ENCODE measurements at regions not wholly inside any gene's neighbourhood (a gene's known extent, or its start where the extent isn't known, plus 50 kb on each side); places are given as distances from the start of the nearest gene placed in this dataset.

DNA sequence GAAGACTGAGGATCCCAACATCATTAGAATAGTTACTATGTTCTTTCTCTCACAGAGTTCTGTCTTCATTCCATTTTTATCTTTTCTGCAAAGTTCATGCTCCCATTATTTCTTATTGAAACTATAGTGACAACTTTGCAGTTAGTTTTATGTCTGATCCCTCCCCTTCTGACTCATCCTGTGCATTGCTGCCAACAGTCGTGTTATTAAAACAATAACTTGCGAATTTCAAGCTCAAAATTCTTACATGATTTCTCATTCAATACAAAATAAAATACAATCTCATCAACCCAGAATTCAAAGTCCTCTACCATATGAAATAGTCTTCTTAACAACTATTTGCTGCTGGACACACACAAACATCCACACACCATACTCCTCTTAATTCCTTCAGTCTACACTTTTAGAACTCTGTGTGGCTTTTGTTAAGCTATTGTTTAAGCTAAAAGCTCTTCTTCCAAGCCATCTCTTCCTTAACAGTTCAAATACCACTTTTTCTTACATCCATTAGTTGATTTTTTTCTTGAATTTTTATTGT, 261.4 kb upstream of the IRAK1BP1 start:
- TF ChIP-seq ZBTB7A (IDR thresholded peaks at IDR 0.05; ENCODE audit: low read depth) (no peak), YY1 (IDR thresholded peaks at IDR 0.05; ENCODE audit: low read depth) (no peak), CEBPB (IDR thresholded peaks at IDR 0.05) (no peak), TCF12 (IDR thresholded peaks at IDR 0.05; ENCODE audit: low read depth) (no peak), TAF1 (IDR thresholded peaks at IDR 0.05; ENCODE audit: low read depth) (no peak), EP300 (IDR thresholded peaks at IDR 0.05; ENCODE audit: borderline replicate concordance) (no peak)
- TF ChIP-seq, protein P1, sequence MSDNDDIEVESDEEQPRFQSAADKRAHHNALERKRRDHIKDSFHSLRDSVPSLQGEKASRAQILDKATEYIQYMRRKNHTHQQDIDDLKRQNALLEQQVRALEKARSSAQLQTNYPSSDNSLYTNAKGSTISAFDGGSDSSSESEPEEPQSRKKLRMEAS (IDR thresholded peaks at IDR 0.05): no peak

Measured in Ishikawa (cell line).